PC-9 (cell line): ENCODE measurements at regions not wholly inside any gene's neighbourhood (a gene's known extent, or its start where the extent isn't known, plus 50 kb on each side); places are given as distances from the start of the nearest gene placed in this dataset.
"Not testable (repeated sequence)": the region's sequence is repeated elsewhere in the genome, so short reads cannot be mapped to it uniquely, and the experiment has no call there.

Experiments used
- EZH2 ChIP-seq: fragments of 200-600 bp; sonication (generic); IDR thresholded peaks from 2 replicates; pipeline ENCODE4 v1.8.0; 2017; ENCODE audit warnings: antibody characterized with exemption, low read depth
- TF ChIP-seq, protein P1 (sequence below): fragments of 200-600 bp; sonication (generic); conservative IDR thresholded peaks from 2 replicates; pipeline ENCODE4 v1.6.1; 2017; ENCODE audit warnings: mixed run types, antibody characterized with exemption, mild to moderate bottlenecking, moderate library complexity

DNA sequence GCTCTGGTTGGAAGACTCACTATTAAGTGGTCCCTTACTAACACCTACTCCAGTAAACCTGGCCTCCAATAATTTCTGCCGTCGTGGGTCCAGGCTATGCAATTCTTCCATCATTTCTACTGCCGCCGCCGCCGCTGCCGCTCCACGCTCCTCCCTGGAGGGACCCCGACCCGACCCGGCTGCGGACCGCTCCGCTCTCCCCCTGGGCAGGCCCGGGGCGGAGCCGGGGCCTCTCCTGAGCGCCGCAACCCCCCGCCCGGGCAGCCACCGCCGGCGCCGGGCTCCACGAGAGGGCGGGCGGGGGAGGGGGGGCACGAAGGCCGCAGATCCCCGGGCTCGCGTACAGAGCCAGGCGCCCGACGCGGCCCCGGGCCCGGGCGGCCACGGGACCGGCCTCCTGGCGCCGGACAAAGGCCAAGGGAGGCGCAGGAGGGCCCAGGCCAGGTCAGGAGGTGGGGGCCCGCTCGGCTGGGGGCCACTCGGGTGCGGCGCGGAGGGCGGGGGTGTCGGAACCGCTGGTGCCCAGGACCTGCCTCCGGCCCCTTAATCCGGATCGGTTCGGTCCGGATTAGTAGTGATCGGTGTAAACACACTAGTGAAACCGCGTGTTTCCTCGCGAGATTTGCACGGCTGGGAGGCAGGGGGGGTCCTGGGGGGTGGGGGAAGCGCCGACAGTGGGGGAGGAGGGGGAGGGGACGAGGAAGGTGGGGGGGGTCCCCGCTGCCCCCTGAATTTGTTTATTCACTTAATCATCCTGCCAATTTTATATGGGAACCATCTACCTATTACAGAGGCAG is 215.1 kb upstream of the CCL2 start:
- TF ChIP-seq, protein P1, sequence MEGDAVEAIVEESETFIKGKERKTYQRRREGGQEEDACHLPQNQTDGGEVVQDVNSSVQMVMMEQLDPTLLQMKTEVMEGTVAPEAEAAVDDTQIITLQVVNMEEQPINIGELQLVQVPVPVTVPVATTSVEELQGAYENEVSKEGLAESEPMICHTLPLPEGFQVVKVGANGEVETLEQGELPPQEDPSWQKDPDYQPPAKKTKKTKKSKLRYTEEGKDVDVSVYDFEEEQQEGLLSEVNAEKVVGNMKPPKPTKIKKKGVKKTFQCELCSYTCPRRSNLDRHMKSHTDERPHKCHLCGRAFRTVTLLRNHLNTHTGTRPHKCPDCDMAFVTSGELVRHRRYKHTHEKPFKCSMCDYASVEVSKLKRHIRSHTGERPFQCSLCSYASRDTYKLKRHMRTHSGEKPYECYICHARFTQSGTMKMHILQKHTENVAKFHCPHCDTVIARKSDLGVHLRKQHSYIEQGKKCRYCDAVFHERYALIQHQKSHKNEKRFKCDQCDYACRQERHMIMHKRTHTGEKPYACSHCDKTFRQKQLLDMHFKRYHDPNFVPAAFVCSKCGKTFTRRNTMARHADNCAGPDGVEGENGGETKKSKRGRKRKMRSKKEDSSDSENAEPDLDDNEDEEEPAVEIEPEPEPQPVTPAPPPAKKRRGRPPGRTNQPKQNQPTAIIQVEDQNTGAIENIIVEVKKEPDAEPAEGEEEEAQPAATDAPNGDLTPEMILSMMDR, result not testable (repeated sequence)
- TF ChIP-seq EZH2, result not testable (repeated sequence)
